ENCODE measurements at regions not wholly inside any gene's neighbourhood (a gene's known extent, or its start where the extent isn't known, plus 50 kb on each side); places are given as distances from the start of the nearest gene placed in this dataset.

DNA sequence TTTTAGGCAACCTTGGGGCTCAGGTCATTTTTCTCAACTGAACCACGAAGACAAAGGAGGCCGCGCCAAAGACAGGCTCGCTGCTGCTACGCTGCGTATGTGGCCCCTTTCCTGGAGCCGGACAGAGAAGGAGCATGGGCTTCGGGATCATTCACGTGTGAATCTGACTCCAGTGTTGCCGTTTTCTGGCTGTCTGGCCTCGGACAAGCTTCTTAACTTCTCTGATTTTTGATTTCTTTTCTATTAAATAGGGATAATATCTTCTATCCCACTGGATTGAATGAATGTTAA, 50.8 kb upstream of the ZNF366 start:
- no peak for DNase-seq (ENCODE audit: low read depth in 3 of 3, low spot score in 2 of 3)

DNA sequence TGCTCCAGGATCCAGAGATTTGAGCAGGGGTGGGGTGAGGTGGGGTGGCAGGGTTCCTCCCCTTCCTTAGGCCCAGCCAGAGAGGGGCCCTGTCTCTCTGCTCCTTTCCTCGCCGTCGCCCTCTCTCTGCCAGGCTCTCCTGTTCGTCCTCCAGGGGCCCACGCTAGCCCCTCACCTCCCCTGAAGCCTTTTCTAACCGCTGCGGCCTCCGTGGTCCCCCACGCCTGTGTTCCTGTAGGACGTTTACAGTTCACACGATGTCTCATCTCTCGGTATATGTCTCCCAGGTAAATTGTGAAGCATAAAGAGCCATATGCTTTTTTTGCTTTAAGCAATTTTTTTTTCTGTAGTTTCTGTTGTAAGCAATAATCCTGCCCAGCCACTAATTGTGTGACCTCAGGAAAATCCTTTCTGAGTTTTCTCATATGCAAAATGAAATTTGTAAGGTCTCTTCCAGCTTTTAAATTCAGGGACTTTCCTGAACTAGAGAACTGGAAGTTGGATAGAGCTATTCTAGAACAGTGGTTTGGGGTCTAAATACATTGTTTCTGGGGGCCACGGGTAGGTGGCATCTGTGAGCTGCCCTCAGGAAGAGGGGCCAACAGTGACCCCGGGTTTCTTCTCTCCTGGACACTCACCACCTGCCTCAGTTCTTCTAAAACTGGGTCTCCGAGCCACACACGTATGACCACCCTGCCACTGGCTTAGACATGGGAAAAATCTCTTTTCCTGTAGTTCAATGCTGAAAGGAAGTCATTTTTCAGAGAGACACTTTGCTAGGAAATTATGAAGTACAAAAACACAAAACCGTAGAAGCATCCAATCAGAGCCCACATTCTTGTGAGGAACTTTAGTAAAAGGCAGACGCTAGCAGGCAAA, 50.2 kb upstream of the ZNF366 start:
- no peak for DNase-seq (ENCODE audit: low read depth in 3 of 3, low spot score in 2 of 3)

Measured in right renal cortex interstitium (tissue), 3 donors.